ENCODE measurements at regions not wholly inside any gene's neighbourhood (a gene's known extent, or its start where the extent isn't known, plus 50 kb on each side); places are given as distances from the start of the nearest gene placed in this dataset.

DNA sequence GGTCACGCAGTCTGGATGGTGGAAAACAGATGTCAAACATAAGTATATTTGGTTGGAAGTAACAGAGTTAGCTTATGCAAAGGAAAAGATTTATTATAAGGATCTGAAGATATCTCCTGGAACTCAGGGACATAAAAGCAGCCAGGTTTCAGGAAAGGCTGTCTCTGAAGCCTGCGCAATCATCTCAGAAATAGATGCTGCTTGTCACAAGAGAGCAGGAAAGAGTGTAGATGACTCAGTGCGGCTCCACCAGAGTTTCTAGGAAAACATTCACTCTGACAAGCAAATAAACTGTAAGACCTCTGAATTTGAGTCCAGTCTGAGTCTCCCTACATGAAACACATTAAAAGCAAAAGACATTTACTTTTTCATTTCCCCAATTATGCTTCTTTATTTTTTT is 220.4 kb upstream of the HTR2A start:
- no peaks in the 10 kb centered on the region for H3K4me1 Mint-ChIP-seq (ENCODE audit: low read depth)
- no peak overlapping the region for H3K4me3 ChIP-seq (ENCODE audit: low read length)
- no peak overlapping the region for H3K27ac Mint-ChIP-seq
- DNase-seq, result no peak
- TF ChIP-seq, protein P1, sequence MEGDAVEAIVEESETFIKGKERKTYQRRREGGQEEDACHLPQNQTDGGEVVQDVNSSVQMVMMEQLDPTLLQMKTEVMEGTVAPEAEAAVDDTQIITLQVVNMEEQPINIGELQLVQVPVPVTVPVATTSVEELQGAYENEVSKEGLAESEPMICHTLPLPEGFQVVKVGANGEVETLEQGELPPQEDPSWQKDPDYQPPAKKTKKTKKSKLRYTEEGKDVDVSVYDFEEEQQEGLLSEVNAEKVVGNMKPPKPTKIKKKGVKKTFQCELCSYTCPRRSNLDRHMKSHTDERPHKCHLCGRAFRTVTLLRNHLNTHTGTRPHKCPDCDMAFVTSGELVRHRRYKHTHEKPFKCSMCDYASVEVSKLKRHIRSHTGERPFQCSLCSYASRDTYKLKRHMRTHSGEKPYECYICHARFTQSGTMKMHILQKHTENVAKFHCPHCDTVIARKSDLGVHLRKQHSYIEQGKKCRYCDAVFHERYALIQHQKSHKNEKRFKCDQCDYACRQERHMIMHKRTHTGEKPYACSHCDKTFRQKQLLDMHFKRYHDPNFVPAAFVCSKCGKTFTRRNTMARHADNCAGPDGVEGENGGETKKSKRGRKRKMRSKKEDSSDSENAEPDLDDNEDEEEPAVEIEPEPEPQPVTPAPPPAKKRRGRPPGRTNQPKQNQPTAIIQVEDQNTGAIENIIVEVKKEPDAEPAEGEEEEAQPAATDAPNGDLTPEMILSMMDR (IDR thresholded peaks at IDR 0.05), result no peak
- H3K27me3 ChIP-seq (ENCODE audit: control insufficient read depth in 1 of 2, insufficient read depth in 2 of 2, low read length in 2 of 2), result no peaks in the 10 kb centered on the region
- CTCF ChIA-PET, result no interaction called here
- ATAC-seq (ENCODE audit: poor library complexity), result no peak
- intact Hi-C loops (cut with DNase I, micrococcal nuclease), result no loop called here
- H3K4me3 Mint-ChIP-seq, result no peak overlapping the region
- no peaks in the 10 kb centered on the region for H3K36me3 ChIP-seq (ENCODE audit: insufficient read depth, low read length)
- no peaks in the 10 kb centered on the region for H3K4me1 ChIP-seq (ENCODE audit: insufficient read depth, low read length)
- no peaks in the 10 kb centered on the region for H3K36me3 Mint-ChIP-seq (ENCODE audit: low read depth)
- no peaks in the 10 kb centered on the region for H3K9me3 Mint-ChIP-seq
- no peak overlapping the region for H3K27ac ChIP-seq (ENCODE audit: low read depth in 1 of 2, low read length in 2 of 2)
- POLR2A ChIA-PET, result no interaction called here
- H3K27me3 Mint-ChIP-seq, result no peaks in the 10 kb centered on the region
- no peaks in the 10 kb centered on the region for H3K9me3 ChIP-seq (ENCODE audit: control insufficient read depth in 1 of 2, insufficient read depth in 1 of 2, low read length in 2 of 2)

DNA sequence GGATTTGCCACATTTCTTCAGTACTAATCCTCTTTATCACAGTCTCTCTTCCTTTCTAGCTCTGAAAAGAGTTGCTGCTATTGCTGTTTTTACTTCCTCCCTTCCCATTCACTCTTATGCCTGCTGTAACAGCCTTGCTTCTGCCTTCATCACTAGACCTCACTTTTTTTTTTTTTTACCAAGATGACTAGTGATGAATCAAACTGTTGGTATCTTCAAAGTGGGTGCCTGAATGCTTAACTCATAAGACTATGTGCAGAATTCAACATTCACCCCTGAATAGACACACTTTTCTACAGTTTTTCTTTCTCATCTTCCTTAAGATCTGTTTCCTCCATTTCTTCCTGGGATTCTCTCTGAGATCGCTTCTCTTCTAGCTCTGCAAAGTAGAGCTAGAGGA is 217.2 kb upstream of the HTR2A start:
- no peaks in the 10 kb centered on the region for H3K27me3 ChIP-seq (ENCODE audit: control insufficient read depth in 1 of 2, insufficient read depth in 2 of 2, low read length in 2 of 2)
- H3K36me3 ChIP-seq (ENCODE audit: insufficient read depth, low read length), result no peaks in the 10 kb centered on the region
- CTCF ChIA-PET, result no interaction called here
- no peaks in the 10 kb centered on the region for H3K27me3 Mint-ChIP-seq
- H3K36me3 Mint-ChIP-seq (ENCODE audit: low read depth), result no peaks in the 10 kb centered on the region
- H3K9me3 ChIP-seq (ENCODE audit: control insufficient read depth in 1 of 2, insufficient read depth in 1 of 2, low read length in 2 of 2), result no peaks in the 10 kb centered on the region
- TF ChIP-seq, protein P1 (IDR thresholded peaks at IDR 0.05), result no peak
- no peak for ATAC-seq (ENCODE audit: poor library complexity)
- H3K4me3 ChIP-seq (ENCODE audit: low read length), result no peak overlapping the region
- H3K27ac ChIP-seq (ENCODE audit: low read depth in 1 of 2, low read length in 2 of 2), result no peak overlapping the region
- peaks cover 5% of the 10 kb centered on the region for H3K4me1 Mint-ChIP-seq (ENCODE audit: low read depth)
- DNase-seq, result no peak
- H3K27ac Mint-ChIP-seq, result no peak overlapping the region
- H3K9me3 Mint-ChIP-seq, result no peaks in the 10 kb centered on the region
- intact Hi-C loops (cut with DNase I, micrococcal nuclease), result no loop called here
- POLR2A ChIA-PET, result no interaction called here
- H3K4me1 ChIP-seq (ENCODE audit: insufficient read depth, low read length), result no peaks in the 10 kb centered on the region
- no peak overlapping the region for H3K4me3 Mint-ChIP-seq

DNA sequence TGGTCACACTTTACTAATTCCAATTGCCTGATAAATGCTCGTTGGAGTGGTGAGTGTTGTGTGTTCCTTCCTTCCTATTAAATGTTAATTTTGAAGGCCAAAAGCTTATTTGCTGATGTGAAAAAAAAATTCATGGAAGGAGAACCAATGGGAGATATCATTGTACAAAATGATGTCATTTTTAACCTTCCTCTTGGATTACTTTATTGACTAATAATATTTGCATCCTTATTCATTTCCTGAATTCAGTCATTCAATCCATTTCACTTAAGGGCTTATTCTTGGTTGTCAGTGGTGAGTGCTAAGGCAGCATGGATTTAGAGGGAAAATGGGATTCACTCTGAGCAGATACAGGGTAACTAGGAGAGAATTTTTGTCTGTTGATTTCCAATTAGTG is 216.0 kb upstream of the HTR2A start:
- no peak overlapping the region for H3K27ac Mint-ChIP-seq
- Histone ChIP-seq H3K9me3 (ENCODE audit: control insufficient read depth in 1 of 2, insufficient read depth in 1 of 2, low read length in 2 of 2) (no peaks in the 10 kb centered on the region), H3K4me3 (ENCODE audit: low read length) (no peak overlapping the region), H3K27me3 (ENCODE audit: control insufficient read depth in 1 of 2, insufficient read depth in 2 of 2, low read length in 2 of 2) (no peaks in the 10 kb centered on the region), H3K4me1 (ENCODE audit: insufficient read depth, low read length) (no peaks in the 10 kb centered on the region), H3K27ac (ENCODE audit: low read depth in 1 of 2, low read length in 2 of 2) (no peak overlapping the region), H3K36me3 (ENCODE audit: insufficient read depth, low read length) (no peaks in the 10 kb centered on the region)
- H3K4me3 Mint-ChIP-seq, result no peak overlapping the region
- H3K4me1 Mint-ChIP-seq (ENCODE audit: low read depth), result peaks cover 8% of the 10 kb centered on the region
- intact Hi-C loops (cut with DNase I, micrococcal nuclease), result no loop called here
- CTCF ChIA-PET, result no interaction called here
- ATAC-seq (ENCODE audit: poor library complexity) (no peak), DNase-seq (no peak)
- H3K9me3 Mint-ChIP-seq, result no peaks in the 10 kb centered on the region
- TF ChIP-seq, protein P1 (IDR thresholded peaks at IDR 0.05), result no peak
- H3K27me3 Mint-ChIP-seq, result no peaks in the 10 kb centered on the region
- H3K36me3 Mint-ChIP-seq (ENCODE audit: low read depth), result no peaks in the 10 kb centered on the region
- POLR2A ChIA-PET, result no interaction called here
